ENCODE measurements at regions not wholly inside any gene's neighbourhood (a gene's known extent, or its start where the extent isn't known, plus 50 kb on each side); places are given as distances from the start of the nearest gene placed in this dataset.
"Not testable (repeated sequence)": the region's sequence is repeated elsewhere in the genome, so short reads cannot be mapped to it uniquely, and the experiment has no call there.

GRCh38 chrX:42386681-42387080 lies 391.3 kb downstream of the PPP1R2C start:
- intact Hi-C loops (cut with DNase I): no loop called here
- DNase-seq (ENCODE audit: low spot score): no peak

DNA sequence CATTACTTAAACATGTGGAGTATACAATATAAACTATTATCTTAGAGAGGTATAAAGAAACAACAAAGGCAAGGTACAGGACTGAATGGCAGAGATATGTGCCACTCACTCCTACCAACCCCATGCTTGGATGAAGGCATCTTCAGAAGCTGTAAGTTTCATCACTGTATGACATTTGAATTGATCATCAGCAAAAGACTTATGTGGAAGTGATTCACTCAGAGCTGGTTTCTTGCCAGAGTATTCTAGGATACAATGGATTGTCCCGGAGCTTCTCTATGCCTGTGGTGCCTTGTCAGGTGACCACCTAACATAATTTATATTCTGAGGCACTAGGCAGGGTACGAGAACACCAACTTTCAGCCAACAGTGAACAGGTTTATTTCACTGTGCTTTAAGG lies 392.2 kb downstream of the PPP1R2C start:
- intact Hi-C loops (cut with DNase I): no loop called here
- no peak for DNase-seq (ENCODE audit: low spot score)

GRCh38 chrX:42384956-42385355 lies 393.0 kb downstream of the PPP1R2C start:
- no peak for DNase-seq (ENCODE audit: low spot score)
- intact Hi-C loops (cut with DNase I): no loop called here

DNA sequence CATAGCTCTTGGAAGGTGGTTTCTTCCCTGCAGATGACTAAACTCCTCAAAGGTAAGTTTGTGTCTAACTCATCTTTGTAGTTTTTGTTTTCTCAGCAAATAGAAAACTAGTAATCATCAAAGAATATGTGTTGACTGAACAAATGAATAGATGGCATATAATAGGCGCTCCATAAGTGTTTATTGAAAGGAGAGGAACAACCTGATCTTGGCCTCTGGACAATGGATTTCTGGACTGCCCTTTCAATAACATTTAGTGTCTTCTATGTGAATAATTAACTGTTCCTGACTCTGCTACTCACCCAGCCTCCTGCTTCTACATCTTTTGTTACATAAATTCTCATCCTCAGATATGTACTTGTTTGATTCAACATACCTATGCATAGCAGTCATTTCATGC lies 399.1 kb downstream of the PPP1R2C start:
- DNase-seq (ENCODE audit: low spot score): no peak
- intact Hi-C loops (cut with DNase I): no loop called here

- intact Hi-C loops (cut with DNase I): no loop called here
- no peak for DNase-seq (ENCODE audit: low spot score)
Measured at GRCh38 chrX:42375086-42375485, 402.9 kb downstream of the PPP1R2C start.

DNA sequence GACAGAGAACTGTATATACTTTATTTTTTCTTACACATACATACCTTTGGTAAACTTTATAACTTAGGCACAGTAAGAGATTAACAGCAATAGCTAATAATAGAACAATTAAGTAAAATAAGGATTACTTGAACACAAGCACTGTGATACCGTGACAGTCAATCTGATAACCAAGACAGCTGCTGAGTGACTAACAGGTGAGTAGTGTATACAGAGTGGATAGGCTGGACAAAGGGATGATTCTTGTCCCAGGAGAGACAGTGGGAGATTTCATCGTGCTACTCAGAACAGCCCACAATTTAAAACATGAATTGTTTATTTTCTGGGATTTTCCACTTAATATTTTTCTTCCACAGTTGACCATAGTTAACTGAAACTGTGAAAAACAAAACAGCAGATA lies 411.8 kb downstream of the PPP1R2C start:
- DNase-seq (ENCODE audit: low spot score): no peak
- intact Hi-C loops (cut with DNase I): no loop called here

DNA sequence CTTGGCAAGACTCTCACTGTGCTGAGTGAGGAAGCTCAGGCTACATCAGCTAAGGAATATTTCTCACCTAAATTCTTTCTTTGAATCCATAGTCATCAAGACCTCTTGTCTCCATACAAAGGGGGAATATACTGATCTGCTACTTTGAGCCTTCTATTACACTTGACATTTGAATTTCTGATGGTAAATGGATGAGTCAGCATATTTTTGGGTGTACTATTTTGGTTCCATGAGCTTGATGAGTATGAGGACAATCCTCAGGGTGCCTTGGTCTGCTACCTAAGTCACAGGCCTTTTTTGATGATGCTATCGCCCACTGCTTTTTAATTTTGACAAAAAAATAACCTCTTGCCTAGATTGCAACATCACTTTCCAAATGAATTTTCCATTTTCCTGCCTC lies 415.7 kb downstream of the PPP1R2C start:
- intact Hi-C loops (cut with DNase I): no loop called here
- no peak for DNase-seq (ENCODE audit: low spot score)

- intact Hi-C loops (cut with DNase I); DNase-seq (ENCODE audit: low spot score): not testable (repeated sequence)
Measured at GRCh38 chrX:42342981-42343380, 419.6 kb upstream of the CASK start.
